Karpas-422 (cell line): ENCODE measurements at regions not wholly inside any gene's neighbourhood (a gene's known extent, or its start where the extent isn't known, plus 50 kb on each side); places are given as distances from the start of the nearest gene placed in this dataset.
"Not testable (repeated sequence)": the region's sequence is repeated elsewhere in the genome, so short reads cannot be mapped to it uniquely, and the experiment has no call there.

Source experiments
- DNase-seq: peaks from one replicate; pipeline ENCODE4 v3.0.0-alpha.2; 2015
- H2AFZ ChIP-seq: fragments of 200-600 bp; sonication (generic); 2 replicates; pipeline ENCODE4 v1.6.1; 2014; ENCODE audit warnings: antibody characterized with exemption, low read length, mixed read lengths
- H3K27ac ChIP-seq: fragments of 200-600 bp; sonication (generic); 2 replicates; pipeline ENCODE4 v1.5.1; 2014; ENCODE audit warnings: mild to moderate bottlenecking, low read length, moderate library complexity
- H3K27me3 ChIP-seq: fragments of 200-600 bp; sonication (generic); 2 replicates; pipeline ENCODE4 v1.6.1; 2014; ENCODE audit warnings: low read length, mixed read lengths
- H3K36me3 ChIP-seq: fragments of 200-600 bp; sonication (generic); 2 replicates; pipeline ENCODE4 v1.6.1; 2014; ENCODE audit warnings: low read length, mixed read lengths; ENCODE audit not compliant: insufficient read depth
- H3K4me1 ChIP-seq: fragments of 200-600 bp; sonication (generic); 2 replicates; pipeline ENCODE4 v1.6.1; 2014; ENCODE audit warnings: mild to moderate bottlenecking, low read length, mixed read lengths
- H3K4me2 ChIP-seq: fragments of 200-600 bp; sonication (generic); 2 replicates; pipeline ENCODE4 v1.6.1; 2014; ENCODE audit warnings: low read length, low read depth, mild to moderate bottlenecking; ENCODE audit not compliant: poor library complexity, severe bottlenecking
- H3K4me3 ChIP-seq: fragments of 200-600 bp; sonication (generic); 2 replicates; pipeline ENCODE4 v1.5.1; 2014; ENCODE audit warnings: mild to moderate bottlenecking, antibody characterized with exemption, low read length, mixed read lengths
- H3K79me2 ChIP-seq: fragments of 200-600 bp; sonication (generic); 2 replicates; pipeline ENCODE4 v1.6.1; 2014; ENCODE audit warnings: mild to moderate bottlenecking, low read length, mixed read lengths
- H3K9ac ChIP-seq: fragments of 200-600 bp; sonication (generic); 2 replicates; pipeline ENCODE4 v1.6.0; 2014; ENCODE audit warnings: low read length
- H3K9me2 ChIP-seq: fragments of 200-600 bp; sonication (generic), shearing (Covaris generic); replicated peaks from 2 replicates; pipeline ENCODE4 v1.6.0; 2014; ENCODE audit warnings: mild to moderate bottlenecking, low read length, moderate library complexity; ENCODE audit not compliant: insufficient read depth
- H3K9me3 ChIP-seq: fragments of 300-700, 200-600 bp; sonication (generic); 2 replicates; pipeline ENCODE4 v1.6.1; 2014; ENCODE audit warnings: low read length, mixed read lengths
- H4K20me1 ChIP-seq: fragments of 200-600 bp; sonication (generic); 2 replicates; pipeline ENCODE4 v1.6.1; 2014; ENCODE audit warnings: mild to moderate bottlenecking, antibody characterized with exemption, low read length, low read depth; ENCODE audit not compliant: insufficient read depth

DNA sequence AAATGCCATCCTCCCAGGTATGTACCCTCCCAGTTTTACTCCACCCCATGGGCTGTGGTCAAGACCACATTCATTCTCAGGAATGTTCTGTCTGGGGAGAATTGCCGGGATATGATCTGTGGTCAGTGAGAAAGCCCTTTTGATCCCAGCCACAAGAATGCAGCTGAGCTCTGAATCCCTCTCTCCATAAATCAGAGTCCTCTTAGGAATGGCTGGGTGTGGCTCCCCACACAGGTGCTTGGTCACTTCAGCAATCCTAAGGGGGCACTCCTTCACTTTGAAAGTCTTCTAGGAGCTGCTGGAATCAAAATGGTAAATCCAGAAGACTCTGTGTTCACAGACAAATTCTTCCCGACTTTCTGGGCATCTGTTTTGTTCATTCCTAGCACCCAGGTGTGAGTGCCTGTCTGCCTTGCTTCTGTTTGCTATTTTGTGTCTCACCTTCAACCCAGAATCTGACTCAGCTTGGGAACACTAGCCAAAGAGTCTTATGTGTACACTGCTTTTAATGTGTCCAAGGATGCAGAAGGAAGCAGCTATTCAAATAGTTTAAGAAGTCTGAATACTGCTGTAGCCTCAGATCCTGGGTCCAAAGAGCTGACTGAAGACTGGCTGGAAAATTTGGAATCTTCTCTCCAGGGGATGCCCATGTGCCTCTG, 144.6 kb upstream of the CDKN3 start:
- Histone ChIP-seq H2AFZ (no peak overlapping the region), H3K4me2 (no peak overlapping the region)

DNA sequence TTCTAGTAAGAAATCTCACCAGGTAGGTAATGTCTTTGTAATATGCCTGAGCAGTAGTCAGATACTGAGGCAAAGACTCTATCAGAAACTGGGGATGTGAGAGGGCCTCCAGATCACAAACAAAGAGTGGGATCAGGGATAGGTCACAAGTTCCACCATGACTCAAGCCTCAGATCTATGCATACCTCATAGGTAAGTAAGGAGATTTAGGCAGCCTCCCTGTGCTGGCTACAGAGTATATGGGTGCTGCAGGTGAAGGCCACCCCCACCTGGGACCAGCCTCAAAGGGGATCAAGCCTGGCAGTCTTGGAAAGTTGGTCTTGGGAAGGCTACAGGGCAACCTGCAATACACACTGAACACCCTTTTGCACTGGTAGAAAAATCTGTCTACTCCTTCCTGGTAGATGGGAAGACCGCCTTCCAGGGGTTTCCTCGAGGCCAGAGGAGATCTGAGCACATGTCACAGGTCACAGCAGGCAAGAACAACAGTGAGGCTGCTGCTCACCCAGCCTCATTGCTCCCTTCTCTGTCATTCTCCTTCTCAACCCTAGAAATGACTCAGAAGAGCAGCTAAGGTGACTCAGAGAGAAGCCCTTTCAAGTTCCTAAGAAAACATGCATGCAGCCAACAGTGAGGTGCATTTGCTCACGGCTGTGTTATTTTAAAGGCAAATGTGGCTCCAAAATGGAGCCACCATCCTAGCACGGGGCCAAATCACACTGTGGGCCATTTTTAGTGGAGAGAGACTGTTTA, 143.4 kb upstream of the CDKN3 start:
- no peaks in the 10 kb centered on the region for H4K20me1 ChIP-seq
- no peaks in the 10 kb centered on the region for H3K79me2 ChIP-seq
- H3K4me2 ChIP-seq = no peak overlapping the region
- H3K4me3 ChIP-seq = no peak overlapping the region
- DNase-seq = no peak
- H3K4me1 ChIP-seq = no peaks in the 10 kb centered on the region
- no peak overlapping the region for H3K9ac ChIP-seq
- H3K36me3 ChIP-seq = no peaks in the 10 kb centered on the region
- H3K27ac ChIP-seq = no peak overlapping the region
- H3K9me2 ChIP-seq = no peaks in the 10 kb centered on the region
- H3K9me3 ChIP-seq = no peaks in the 10 kb centered on the region
- H3K27me3 ChIP-seq = no peaks in the 10 kb centered on the region; the same call in 1 of the 2 replicates
- no peak overlapping the region for H2AFZ ChIP-seq

More for the DNA sequence above, 144.6 kb upstream of the CDKN3 start:
- Histone ChIP-seq H3K36me3 (no peaks in the 10 kb centered on the region), H3K27me3 (no peaks in the 10 kb centered on the region; the same call in 1 of the 2 replicates), H3K79me2 (no peaks in the 10 kb centered on the region), H3K4me1 (no peaks in the 10 kb centered on the region), H3K27ac (no peak overlapping the region), H3K9me2 (no peaks in the 10 kb centered on the region), H3K4me3 (no peak overlapping the region), H3K9ac (no peak overlapping the region), H4K20me1 (no peaks in the 10 kb centered on the region), H3K9me3 (no peaks in the 10 kb centered on the region)
- no peak for DNase-seq

DNA sequence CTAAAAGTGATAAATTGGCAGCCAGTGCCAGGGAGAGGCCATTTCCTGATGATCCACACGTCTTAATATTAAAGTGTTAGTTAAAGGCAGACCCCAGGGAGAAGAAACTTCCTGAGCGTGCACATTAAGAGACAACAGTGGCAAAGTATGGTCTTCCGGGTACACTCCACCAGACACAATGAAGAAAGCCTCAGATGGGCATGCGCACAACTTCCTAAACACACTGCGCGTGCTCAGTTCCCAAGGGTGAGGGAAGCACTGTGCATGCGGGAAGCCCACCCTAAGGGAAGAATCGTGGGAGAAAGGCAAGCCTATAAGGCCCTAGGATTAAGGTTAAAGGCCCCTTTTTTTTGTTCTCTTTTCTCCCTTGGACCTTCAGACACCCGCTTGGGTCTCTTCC, 140.7 kb upstream of the CDKN3 start:
- Histone ChIP-seq H3K4me1 (no peaks in the 10 kb centered on the region), H2AFZ (no peak overlapping the region), H3K27ac (no peak overlapping the region), H3K4me3 (no peak overlapping the region), H3K36me3 (no peaks in the 10 kb centered on the region), H3K27me3 (no peaks in the 10 kb centered on the region; the same call in 1 of the 2 replicates), H3K9me3 (no peaks in the 10 kb centered on the region), H4K20me1 (no peaks in the 10 kb centered on the region), H3K4me2 (no peak overlapping the region), H3K9me2 (no peaks in the 10 kb centered on the region), H3K9ac (no peak overlapping the region), H3K79me2 (no peaks in the 10 kb centered on the region)
- no peak for DNase-seq

DNA sequence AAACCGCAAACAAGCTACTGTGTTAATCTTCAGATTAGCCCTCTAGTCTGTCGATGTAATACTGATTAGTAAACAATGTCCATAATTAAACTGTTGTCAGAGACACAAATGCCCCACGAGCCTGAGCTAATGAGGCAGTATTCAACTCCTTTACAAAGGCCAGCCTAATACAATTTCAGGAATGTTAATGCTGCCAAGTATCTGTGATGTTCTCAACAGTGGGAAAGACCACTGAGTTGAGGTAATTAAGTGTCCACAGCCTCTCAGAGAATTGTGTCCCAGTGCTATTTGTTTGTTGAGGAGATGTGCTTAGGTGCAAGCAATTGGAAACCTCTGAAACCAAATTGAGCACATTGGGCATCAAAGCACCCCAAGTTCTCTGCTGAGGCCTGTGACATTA, 139.4 kb upstream of the CDKN3 start:
- no peak for DNase-seq
- H3K79me2 ChIP-seq = no peaks in the 10 kb centered on the region
- H3K27me3 ChIP-seq = no peaks in the 10 kb centered on the region; the same call in 1 of the 2 replicates
- H3K4me1 ChIP-seq = no peaks in the 10 kb centered on the region
- H2AFZ ChIP-seq = no peak overlapping the region
- no peak overlapping the region for H3K27ac ChIP-seq
- no peaks in the 10 kb centered on the region for H4K20me1 ChIP-seq
- H3K9me3 ChIP-seq = no peaks in the 10 kb centered on the region
- H3K36me3 ChIP-seq = no peaks in the 10 kb centered on the region
- no peak overlapping the region for H3K4me2 ChIP-seq
- H3K4me3 ChIP-seq = no peak overlapping the region
- H3K9me2 ChIP-seq = no peaks in the 10 kb centered on the region
- H3K9ac ChIP-seq = no peak overlapping the region

DNA sequence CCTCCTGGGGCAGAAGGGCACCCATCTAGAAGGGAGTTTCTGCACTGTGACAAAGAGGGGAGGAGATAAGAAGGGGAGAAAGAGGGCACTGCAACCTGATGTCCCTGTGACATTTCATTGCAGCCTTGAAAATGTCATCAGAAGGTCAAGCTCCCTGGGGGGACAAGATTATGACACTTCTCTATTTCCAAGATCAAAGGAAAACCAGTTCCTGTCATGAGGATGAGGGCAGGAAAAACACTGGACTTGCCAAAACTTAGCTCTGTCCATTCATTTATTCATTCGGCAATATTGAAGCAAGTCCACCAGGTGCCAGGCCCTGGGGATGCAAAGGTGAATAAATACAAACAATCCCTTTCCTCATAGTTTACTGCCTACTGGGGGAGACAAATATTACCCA, 138.4 kb upstream of the CDKN3 start:
- Histone ChIP-seq H4K20me1 (no peaks in the 10 kb centered on the region), H3K9ac (no peak overlapping the region), H3K27ac (no peak overlapping the region), H3K79me2 (no peaks in the 10 kb centered on the region), H2AFZ (no peak overlapping the region), H3K4me1 (no peaks in the 10 kb centered on the region), H3K9me3 (no peaks in the 10 kb centered on the region), H3K4me3 (no peak overlapping the region), H3K36me3 (no peaks in the 10 kb centered on the region), H3K27me3 (no peaks in the 10 kb centered on the region; the same call in 1 of the 2 replicates), H3K9me2 (no peaks in the 10 kb centered on the region), H3K4me2 (no peak overlapping the region)
- DNase-seq = no peak

DNA sequence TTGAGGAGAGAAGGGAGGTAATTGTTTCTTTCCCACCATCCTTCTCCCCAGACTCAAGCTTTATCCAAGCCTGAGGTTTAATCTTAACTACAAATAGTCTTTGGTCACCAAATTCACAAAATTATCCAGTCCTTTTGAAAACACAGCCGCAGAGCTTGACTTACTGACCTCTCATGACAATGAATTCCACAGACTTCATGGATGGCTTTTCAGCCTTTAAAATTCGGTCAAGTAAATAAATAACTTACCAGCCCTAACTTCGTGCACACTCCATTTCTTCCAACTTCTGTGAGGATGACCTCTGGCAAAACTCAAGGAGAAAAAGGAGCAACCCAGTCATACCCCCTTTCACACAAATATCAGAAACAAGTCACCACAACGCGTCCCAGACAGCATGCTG, 137.0 kb upstream of the CDKN3 start:
- no peak overlapping the region for H2AFZ ChIP-seq
- no peaks in the 10 kb centered on the region for H3K27me3 ChIP-seq
- H3K9ac ChIP-seq = no peak overlapping the region
- H3K9me3 ChIP-seq = no peaks in the 10 kb centered on the region
- no peaks in the 10 kb centered on the region for H3K9me2 ChIP-seq
- no peak for DNase-seq
- H3K4me1 ChIP-seq = no peaks in the 10 kb centered on the region
- H3K4me3 ChIP-seq = no peak overlapping the region
- no peaks in the 10 kb centered on the region for H3K36me3 ChIP-seq
- no peaks in the 10 kb centered on the region for H3K79me2 ChIP-seq
- H3K27ac ChIP-seq = no peak overlapping the region
- no peak overlapping the region for H3K4me2 ChIP-seq
- H4K20me1 ChIP-seq = no peaks in the 10 kb centered on the region

DNA sequence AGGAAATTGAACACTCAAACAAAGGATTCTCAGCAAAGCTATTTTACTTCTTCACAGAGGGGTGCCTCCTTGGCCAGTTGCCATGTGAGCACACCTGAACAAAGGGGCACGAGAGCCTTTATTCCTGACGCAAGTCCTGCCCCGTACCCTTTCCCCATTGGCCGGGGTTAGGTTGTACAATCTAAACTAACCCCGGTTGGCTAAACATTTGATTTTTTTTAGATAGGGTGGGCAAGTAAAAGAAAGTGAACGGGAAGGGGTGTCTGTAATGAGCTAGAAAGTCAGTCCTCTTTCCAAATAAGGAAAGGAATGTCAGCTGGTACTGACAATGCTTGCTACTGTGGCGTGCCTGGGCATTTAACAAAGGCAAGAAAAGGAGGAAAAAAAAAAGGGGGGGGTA, 135.5 kb upstream of the CDKN3 start:
- no peak overlapping the region for H3K27ac ChIP-seq
- no peaks in the 10 kb centered on the region for H3K36me3 ChIP-seq
- H3K9me3 ChIP-seq = no peaks in the 10 kb centered on the region
- H3K4me2 ChIP-seq = no peak overlapping the region
- no peak overlapping the region for H3K4me3 ChIP-seq
- DNase-seq = no peak
- no peaks in the 10 kb centered on the region for H3K79me2 ChIP-seq
- no peaks in the 10 kb centered on the region for H4K20me1 ChIP-seq
- no peak overlapping the region for H3K9ac ChIP-seq
- no peaks in the 10 kb centered on the region for H3K27me3 ChIP-seq
- H3K4me1 ChIP-seq = no peaks in the 10 kb centered on the region
- no peaks in the 10 kb centered on the region for H3K9me2 ChIP-seq
- no peak overlapping the region for H2AFZ ChIP-seq

DNA sequence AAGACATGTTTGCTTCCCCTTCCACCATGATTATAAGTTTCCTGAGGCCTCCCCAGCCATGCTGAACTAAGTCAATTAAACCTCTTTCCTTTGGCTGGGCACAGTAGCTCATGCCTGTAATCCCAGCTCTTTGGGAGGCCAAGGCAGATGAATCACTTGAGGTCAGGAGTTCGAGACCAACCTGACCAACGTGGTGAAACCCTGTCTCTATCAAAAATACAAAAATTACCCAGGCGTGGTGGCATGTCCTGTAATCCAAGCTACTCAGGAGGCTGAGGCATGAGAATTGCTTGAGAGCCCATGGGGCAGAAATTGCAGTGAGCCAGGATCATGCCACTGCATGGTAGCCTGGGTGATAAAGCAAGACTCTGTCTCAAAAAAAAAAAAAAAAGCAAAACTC, 130.2 kb upstream of the CDKN3 start:
- not testable (repeated sequence) for H4K20me1 ChIP-seq, H3K9me3 ChIP-seq, DNase-seq, H3K9ac ChIP-seq, H3K4me1 ChIP-seq, H3K27ac ChIP-seq, H3K9me2 ChIP-seq, H2AFZ ChIP-seq, H3K36me3 ChIP-seq, H3K27me3 ChIP-seq, H3K79me2 ChIP-seq, H3K4me2 ChIP-seq, H3K4me3 ChIP-seq
